Forelimb muscle (tissue), 1 donor: ENCODE measurements at regions not wholly inside any gene's neighbourhood (a gene's known extent, or its start where the extent isn't known, plus 50 kb on each side); places are given as distances from the start of the nearest gene placed in this dataset.
"Not testable (repeated sequence)": the region's sequence is repeated elsewhere in the genome, so short reads cannot be mapped to it uniquely, and the experiment has no call there.

Source experiments
- DNase-seq: peaks from one replicate; pipeline ENCODE4 v3.0.0-alpha.2; 2013; ENCODE audit warnings: low read depth

- peak; percentile 13 for DNase-seq
Observed at GRCh38 chr6:15841937-15842726, 179.3 kb upstream of the DTNBP1 start.

DNA sequence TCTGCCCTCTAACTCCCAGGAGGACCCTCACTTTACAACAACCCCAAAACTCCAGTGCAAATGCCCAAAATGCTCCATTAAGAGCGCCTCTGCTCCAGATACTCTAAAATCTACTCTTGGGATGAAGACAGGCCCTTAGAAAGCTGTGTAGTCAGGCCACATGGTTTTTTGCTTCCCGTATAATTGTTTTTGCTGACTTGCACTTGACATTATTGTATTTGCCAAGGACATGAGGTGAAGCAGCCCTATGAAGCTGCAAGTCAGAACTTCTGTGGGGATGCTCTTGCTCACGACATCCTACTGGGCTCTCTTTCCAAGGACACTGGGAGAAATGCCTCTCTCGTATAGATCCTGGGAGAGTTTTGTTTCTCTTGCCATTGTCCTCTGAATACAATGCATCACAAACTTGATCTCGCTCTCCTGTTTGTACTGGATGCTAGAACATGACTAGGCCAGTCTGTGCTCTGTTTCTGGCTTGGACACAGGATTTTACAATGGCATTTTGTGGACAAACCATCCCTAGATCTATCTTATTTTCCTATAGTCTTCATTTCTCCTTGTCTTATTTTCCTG is 177.2 kb upstream of the DTNBP1 start:
- DNase-seq = no peak

DNA sequence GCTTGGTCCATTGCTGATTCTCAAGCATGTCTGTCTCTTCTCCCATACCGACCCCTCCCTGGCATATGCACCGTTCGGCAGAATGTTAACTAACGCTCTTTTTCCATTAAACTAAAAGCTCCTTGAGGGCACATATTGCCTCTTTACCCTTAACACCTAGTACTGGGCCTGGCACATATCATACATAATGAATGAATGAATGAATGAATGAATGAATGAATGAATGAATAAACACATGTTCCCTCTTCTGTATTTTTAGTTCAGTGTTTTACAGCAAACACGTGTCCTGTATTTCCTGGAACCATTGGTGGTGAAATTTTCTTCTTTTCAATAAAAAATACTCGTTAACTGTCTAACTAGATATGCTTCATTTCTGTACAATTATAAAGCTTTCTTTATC is 174.4 kb upstream of the DTNBP1 start:
- DNase-seq = no peak

DNA sequence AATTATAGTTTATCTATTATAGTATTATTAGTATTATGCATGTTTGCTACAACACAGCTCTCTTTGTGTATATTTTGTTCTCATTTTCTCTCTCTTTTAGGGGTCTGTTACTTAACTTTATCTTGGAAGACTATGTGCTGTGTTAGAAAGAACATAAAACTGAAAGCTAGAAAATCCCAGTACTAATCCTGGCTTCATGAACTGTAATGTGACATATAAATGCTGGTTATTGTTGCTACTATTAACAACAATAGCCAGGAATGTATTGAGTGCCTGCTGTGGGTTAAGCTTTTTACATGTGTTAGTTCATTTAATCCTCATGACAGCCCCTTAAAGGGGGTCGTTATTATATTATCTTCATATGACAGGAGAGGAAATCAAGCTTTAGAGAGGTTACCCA is 170.0 kb upstream of the DTNBP1 start:
- no peak for DNase-seq

- DNase-seq = no peak
Observed at GRCh38 chr6:15829156-15829555, 166.3 kb upstream of the DTNBP1 start.

GRCh38 chr6:15827496-15828255 is 164.8 kb upstream of the DTNBP1 start:
- no peak for DNase-seq

GRCh38 chr6:15826814-15827318 is 164.0 kb upstream of the DTNBP1 start:
- DNase-seq = no peak

DNA sequence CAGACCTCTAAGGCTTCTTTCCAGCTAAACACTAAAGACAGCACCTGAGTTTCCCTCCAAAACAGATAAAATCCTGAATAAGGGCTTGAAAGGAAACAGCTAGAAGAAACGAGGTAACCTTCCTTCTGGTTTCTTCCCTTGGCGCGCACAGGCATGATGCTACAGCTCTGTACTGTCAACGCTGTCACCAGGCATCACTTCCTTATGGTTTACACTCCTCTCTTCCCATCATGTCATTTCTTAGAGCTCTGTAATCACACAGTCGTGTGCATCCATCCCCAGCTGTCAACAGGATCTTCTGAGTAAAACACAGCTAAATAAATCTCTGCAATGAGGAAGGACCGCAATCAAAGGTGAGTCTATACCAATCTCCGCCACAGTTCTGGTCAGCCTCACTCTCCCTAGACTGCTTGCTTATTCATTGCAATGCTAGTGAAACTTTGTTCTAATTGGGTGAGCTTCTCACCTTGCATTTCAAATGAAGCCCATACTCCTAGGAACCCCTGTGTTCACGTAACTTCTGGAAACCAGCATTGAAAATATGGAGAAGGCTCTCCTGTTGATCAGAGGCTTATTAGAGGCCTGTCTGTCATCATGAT is 162.6 kb upstream of the DTNBP1 start:
- DNase-seq = no peak

- DNase-seq = no peak
Observed at GRCh38 chr6:15824811-15825210, 162.0 kb upstream of the DTNBP1 start.

GRCh38 chr6:15823838-15824414 is 161.1 kb upstream of the DTNBP1 start:
- DNase-seq = no peak

DNA sequence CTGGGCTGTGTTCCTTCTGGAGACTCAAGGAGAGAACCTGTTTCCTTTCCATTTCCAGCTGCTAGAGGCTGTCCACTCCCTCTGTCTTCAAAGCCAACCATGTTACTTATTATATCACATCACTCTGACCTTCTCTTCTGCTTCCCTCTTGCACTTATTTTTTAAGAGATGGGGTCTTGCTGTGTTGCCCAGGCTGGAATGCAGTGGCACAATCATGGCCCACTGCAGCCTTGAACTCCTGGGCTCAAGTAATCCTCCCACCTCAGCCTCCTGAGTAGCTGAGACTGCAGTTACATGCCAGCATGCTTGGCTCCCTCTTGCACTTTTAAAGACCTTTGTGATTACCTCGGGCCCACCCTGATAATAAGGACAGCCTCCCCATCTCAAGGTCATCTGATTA is 160.0 kb upstream of the DTNBP1 start:
- no peak for DNase-seq

DNA sequence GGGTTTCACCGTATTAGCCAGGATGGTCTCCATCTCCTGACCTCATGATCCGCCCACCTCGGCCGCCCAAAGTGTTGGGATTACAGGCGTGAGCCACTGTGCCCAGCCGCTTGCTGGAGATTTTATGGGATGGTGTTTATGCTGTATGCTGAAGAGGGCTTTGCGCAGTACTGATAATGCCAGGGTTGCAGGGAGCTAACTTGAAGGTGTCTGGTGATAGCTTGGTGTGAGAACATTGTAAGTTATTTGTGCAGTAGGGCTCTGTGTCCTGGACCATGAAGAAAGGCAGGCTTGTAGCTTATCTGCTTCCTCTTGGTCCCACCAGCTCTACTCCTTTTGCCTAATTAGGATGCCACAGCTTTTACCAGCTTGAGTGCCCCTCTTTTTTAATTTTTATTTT is 157.0 kb upstream of the DTNBP1 start:
- DNase-seq = no peak

GRCh38 chr6:15819226-15819625 is 156.4 kb upstream of the DTNBP1 start:
- DNase-seq = no peak

- no peak for DNase-seq
Observed at GRCh38 chr6:15818491-15818890, 155.7 kb upstream of the DTNBP1 start.

- DNase-seq = no peak
Observed at GRCh38 chr6:15818044-15818443, 155.2 kb upstream of the DTNBP1 start.

DNA sequence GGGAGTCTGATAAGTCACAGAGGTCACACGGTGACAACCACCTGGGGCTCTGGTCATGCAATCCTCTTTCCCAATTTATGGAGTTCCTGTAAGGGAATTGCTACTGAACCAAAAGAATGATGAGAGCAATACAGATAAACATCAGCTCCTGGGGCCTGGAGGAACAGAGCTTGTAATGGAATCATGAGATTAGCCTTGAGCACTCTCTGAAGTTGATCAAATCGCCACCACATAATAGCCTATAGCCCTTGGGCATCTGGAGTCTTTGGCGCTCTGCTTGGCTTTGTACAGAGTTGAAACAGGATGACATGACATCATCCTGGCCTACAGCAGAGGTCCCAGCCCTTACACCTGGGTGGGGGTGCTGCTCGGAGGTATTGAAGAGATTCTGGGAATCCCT is 154.3 kb upstream of the DTNBP1 start:
- DNase-seq = no peak

GRCh38 chr6:15816661-15817060 is 153.8 kb upstream of the DTNBP1 start:
- DNase-seq = no peak

DNA sequence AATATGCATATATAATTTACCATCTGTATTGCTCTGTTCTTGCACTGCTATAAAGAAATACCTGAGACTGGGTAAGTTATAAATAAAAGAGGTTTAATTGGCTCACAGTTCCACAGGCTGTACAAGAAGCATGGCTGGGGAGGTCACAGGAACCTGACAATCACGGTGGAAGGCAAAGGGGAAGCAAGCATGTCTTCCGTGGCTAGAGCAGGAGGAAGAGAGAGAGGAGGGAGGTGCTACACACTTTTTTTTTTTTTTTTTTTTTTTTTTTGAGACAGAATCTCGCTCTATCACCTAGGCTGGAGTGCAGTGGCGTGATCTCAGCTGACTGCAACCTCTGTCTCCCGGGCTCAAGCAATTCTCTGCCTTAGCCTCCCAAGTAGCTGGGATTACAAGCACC is 150.9 kb upstream of the DTNBP1 start:
- not testable (repeated sequence) for DNase-seq

GRCh38 chr6:15811107-15811506 is 148.3 kb upstream of the DTNBP1 start:
- no peak for DNase-seq

DNA sequence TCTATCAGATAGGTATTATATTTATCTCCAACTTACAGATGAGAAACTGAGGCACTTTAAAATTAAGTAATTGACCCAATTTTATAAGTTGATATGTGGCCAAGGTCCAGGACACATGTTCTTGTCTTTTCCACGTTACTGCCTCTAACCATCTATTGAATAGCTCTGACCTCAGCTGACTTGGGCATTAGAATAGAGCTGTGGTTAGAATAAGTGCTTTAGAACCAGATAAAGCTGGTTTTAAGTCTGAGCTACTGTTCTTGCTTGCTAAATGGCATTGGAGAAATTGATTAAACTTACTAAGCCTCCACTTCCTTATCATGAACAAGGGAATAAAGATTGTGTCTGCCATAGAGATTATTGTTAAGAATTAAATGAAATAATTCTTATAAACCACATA is 147.8 kb upstream of the DTNBP1 start:
- DNase-seq = no peak

DNA sequence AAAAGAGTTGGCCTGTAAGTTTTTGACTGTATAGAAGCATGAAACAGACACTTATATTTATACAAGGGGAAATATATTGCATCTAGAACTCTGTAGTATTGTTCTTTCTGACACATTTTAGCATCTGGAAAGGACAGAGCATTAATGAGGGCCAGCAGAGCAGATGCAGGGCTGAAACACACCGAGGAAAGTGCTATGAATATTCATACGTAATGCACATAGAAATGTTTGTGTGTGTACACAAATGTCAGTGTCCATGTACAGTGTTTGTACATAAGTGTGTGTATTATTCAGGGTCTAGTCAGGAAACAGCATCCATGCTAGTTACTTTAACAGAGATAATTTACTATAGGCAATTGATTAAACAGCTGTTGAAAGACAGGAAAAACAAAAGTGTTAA is 146.5 kb upstream of the DTNBP1 start:
- DNase-seq = no peak
